Endothelial cell of umbilical vein (primary cell): ENCODE measurements at regions not wholly inside any gene's neighbourhood (a gene's known extent, or its start where the extent isn't known, plus 50 kb on each side); places are given as distances from the start of the nearest gene placed in this dataset.

ENCODE experiments used
- BruUV-seq: library from RNA; stranded (reverse); fragments of 400-500 nt; replicated peaks from 2 replicates; lab custom pipeline; 2021; lab: Mats Ljungman, UMichigan
- CTCF ChIA-PET: fragments of 300-600, 350-600 bp; sonication (Branson Sonifier 250); formaldehyde crosslinking; loops from one replicate; lab custom pipeline; 2021; ENCODE audit warnings: antibody characterized with exemption, inconsistent platforms; lab: Charles Lee
- POLR2A ChIA-PET: fragments of 300-600, 350-600 bp; sonication (Branson Sonifier 250); formaldehyde crosslinking; loops from one replicate; lab custom pipeline; 2021; ENCODE audit warnings: antibody characterized with exemption, inconsistent platforms; lab: Charles Lee
- DNase-seq: peaks from one replicate; pipeline ENCODE4 v3.0.0-alpha.2; 2011; ENCODE audit warnings: low read depth, low spot score
- FAIRE-seq: peaks from 2 replicates; lab custom pipeline; 2011; peaks lifted over from hg19 to GRCh38; lab: Jason Lieb, UNC
- H2AFZ ChIP-seq: 2 replicates; pipeline ENCODE4 v1.6.0; 2012; ENCODE audit warnings: low read depth, low read length, control low read depth, inconsistent platforms
- H3K27ac ChIP-seq: 2 replicates; pipeline ENCODE4 v1.5.1; 2011; ENCODE audit warnings: low read depth, mild to moderate bottlenecking, control low read depth, low read length, moderate library complexity; ENCODE audit not compliant: insufficient read depth
- H3K27me3 ChIP-seq, 2 experiments: 2 replicates each; pipeline versions ENCODE4 v1.6.0 to v1.6.1; 2011; ENCODE audit warnings: low read length in 2 of 2, mixed read lengths in 1 of 2; ENCODE audit not compliant: control insufficient read depth in 2 of 2, insufficient read depth in 2 of 2
- H3K36me3 ChIP-seq, 2 experiments: 2 replicates in 1 of 2; 3 replicates in 1 of 2; pipeline ENCODE4 v1.5.1; 2011; ENCODE audit warnings: low read length in 2 of 2, mild to moderate bottlenecking in 1 of 2, moderate library complexity in 1 of 2; ENCODE audit not compliant: control insufficient read depth in 2 of 2, insufficient read depth in 2 of 2; ENCODE audit errors: extremely low read depth in 1 of 2
- H3K4me1 ChIP-seq: 3 replicates; pipeline ENCODE4 v1.5.1; 2011; ENCODE audit warnings: mild to moderate bottlenecking, low read length; ENCODE audit not compliant: control insufficient read depth, insufficient read depth; ENCODE audit errors: extremely low read depth
- H3K4me2 ChIP-seq: 2 replicates; pipeline ENCODE4 v1.6.1; 2011; ENCODE audit warnings: low read length, control low read depth, mixed read lengths; ENCODE audit not compliant: insufficient read depth
- H3K4me3 ChIP-seq, 3 experiments: fragments of 200-600 bp in 1 of 3; sonication (generic), shearing (Covaris generic) in 1 of 3; replicated peaks in 1 of 3; 2 replicates each; pipeline ENCODE4 v1.5.1; 2011 to 2016; ENCODE audit warnings: control low read depth in 3 of 3, low read length in 3 of 3, mild to moderate bottlenecking in 2 of 3, inconsistent platforms in 1 of 3, low read depth in 1 of 3, moderate library complexity in 1 of 3; ENCODE audit not compliant: insufficient read depth in 1 of 3
- H3K79me2 ChIP-seq: 2 replicates; pipeline ENCODE4 v1.6.0; 2012; ENCODE audit warnings: low read length, inconsistent platforms; ENCODE audit not compliant: control insufficient read depth, insufficient read depth
- H3K9ac ChIP-seq: replicated peaks from 2 replicates; pipeline ENCODE3; 2011; ENCODE audit warnings: low read length, control low read depth; ENCODE audit not compliant: insufficient read depth; ENCODE audit errors: extremely low read depth
- H3K9me1 ChIP-seq: replicated peaks from 3 replicates; pipeline ENCODE4 v1.6.0; 2011; ENCODE audit warnings: mild to moderate bottlenecking, low read length; ENCODE audit not compliant: control insufficient read depth, insufficient read depth; ENCODE audit errors: extremely low read depth
- H3K9me3 ChIP-seq: replicated peaks from 2 replicates; pipeline ENCODE4 v1.5.1; 2012; ENCODE audit warnings: low read length, inconsistent platforms; ENCODE audit not compliant: control insufficient read depth, insufficient read depth
- H4K20me1 ChIP-seq: replicated peaks from 2 replicates; pipeline ENCODE3; 2011; ENCODE audit warnings: mild to moderate bottlenecking, low read length; ENCODE audit not compliant: control insufficient read depth, insufficient read depth; ENCODE audit errors: extremely low read depth
- EZH2 ChIP-seq: IDR thresholded peaks from 2 replicates; pipeline ENCODE4 v1.6.1; 2012; ENCODE audit warnings: borderline replicate concordance, low read depth, mild to moderate bottlenecking, moderate library complexity, low read length, inconsistent platforms; ENCODE audit not compliant: severe bottlenecking
- FOS ChIP-seq: IDR thresholded peaks from 2 replicates; pipeline ENCODE4 v1.6.1; 2011; ENCODE audit warnings: mild to moderate bottlenecking, low read length, moderate library complexity, borderline replicate concordance; ENCODE audit not compliant: insufficient read depth
- GATA2 ChIP-seq: IDR thresholded peaks from 2 replicates; pipeline ENCODE4 v1.7.0; 2011; ENCODE audit warnings: low read depth, mild to moderate bottlenecking, moderate library complexity, mixed read lengths, low read length; ENCODE audit not compliant: insufficient read length, insufficient read depth
- JUN ChIP-seq: IDR thresholded peaks from 2 replicates; pipeline ENCODE4 v1.6.1; 2011; ENCODE audit warnings: borderline replicate concordance, low read depth; ENCODE audit not compliant: insufficient read length, insufficient read depth
- MAX ChIP-seq: IDR thresholded peaks from 2 replicates; pipeline ENCODE4 v1.6.1; 2011; ENCODE audit not compliant: insufficient read depth, insufficient read length
- MYC ChIP-seq: IDR thresholded peaks from one replicate; pipeline ENCODE4 v1.6.1; 2011; ENCODE audit warnings: mild to moderate bottlenecking, low read depth, low read length
- POLR2A ChIP-seq: IDR thresholded peaks from 2 replicates; pipeline ENCODE4 v1.6.1; 2012; ENCODE audit warnings: low read depth, mild to moderate bottlenecking, control low read depth, low read length
- POLR2AphosphoS5 ChIP-seq: IDR thresholded peaks from 2 replicates; pipeline ENCODE4 v1.6.1; 2012; ENCODE audit warnings: low read depth, mild to moderate bottlenecking, control low read depth, low read length, moderate library complexity; ENCODE audit not compliant: insufficient read depth
- dilution Hi-C: fragments of 300-500 bp; cut with MboI; formaldehyde crosslinking; loops from one replicate; pipeline ENCODE4 v1.15.0; 2019; ENCODE audit warnings: low sequenced_read_pairs; ENCODE audit not compliant: extremely low pct_ligation_motif_present
- intact Hi-C: fragments of 100-400 bp; cut with micrococcal nuclease; formaldehyde crosslinking; loops from one replicate; pipeline ENCODE4 v1.10.0; 2022
- TF ChIP-seq, protein P1 (sequence below), 2 donors: IDR thresholded peaks; 1 replicate in 1 of 2; 2 replicates in 1 of 2; pipeline ENCODE4 v1.5.1; 2011; ENCODE audit warnings: low read length in 2 of 2, mild to moderate bottlenecking in 2 of 2, moderate library complexity in 2 of 2, control low read depth in 1 of 2, inconsistent platforms in 1 of 2, low read depth in 1 of 2; ENCODE audit not compliant: insufficient read depth in 1 of 2; ENCODE audit errors: extremely low read depth in 1 of 2

DNA sequence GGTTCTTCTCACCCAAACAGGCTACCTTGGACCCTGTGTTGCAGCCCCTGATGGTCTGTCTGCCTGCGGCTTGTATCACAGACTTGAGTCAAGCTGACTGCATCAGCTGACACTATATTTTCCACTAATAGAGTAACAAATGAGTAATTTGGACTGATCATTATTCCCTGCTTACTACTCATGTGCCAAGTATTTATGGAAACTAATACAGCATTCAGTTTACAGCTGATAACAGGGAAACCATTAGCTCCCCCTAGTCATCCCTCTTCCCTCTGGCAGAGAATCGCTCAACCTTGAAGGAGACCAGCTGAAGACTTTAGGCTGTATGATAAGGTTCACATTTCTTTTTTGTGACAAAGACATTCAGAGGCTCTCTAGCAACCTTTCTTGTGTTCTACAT, 116.6 kb upstream of the SYT6 start:
- CTCF ChIA-PET: interaction anchor here (1.1 to 8.3 kb wide), 2 partner anchors 12 to 291 kb away, joined by 3 to 80 read pairs; partner anchors contain the start of gene OLFML3
- no peak for DNase-seq

GRCh38 chr1:114269539-114269938, 115.9 kb upstream of the SYT6 start:
- CTCF ChIA-PET: interaction anchor here (0.5 to 8.3 kb wide), 3 partner anchors 13 to 291 kb away, joined by 3 to 80 read pairs (median 3); partner anchors contain the start of gene OLFML3

More for the DNA sequence above, 116.6 kb upstream of the SYT6 start:
- H3K4me2 ChIP-seq: no peak overlapping the region
- BruUV-seq: no TSS peak
- H2AFZ ChIP-seq: no peak overlapping the region
- H3K4me3 ChIP-seq: no peak overlapping the region
- no peaks in the 10 kb centered on the region for H3K9me1 ChIP-seq
- POLR2A ChIA-PET: no interaction called here
- H3K36me3 ChIP-seq: no peaks in the 10 kb centered on the region
- no peak overlapping the region for H3K27ac ChIP-seq
- no peaks in the 10 kb centered on the region for H4K20me1 ChIP-seq
- no peak for TF ChIP-seq MYC
- no peak for TF ChIP-seq FOS
- no peak for TF ChIP-seq GATA2
- TF ChIP-seq EZH2: no peak
- TF ChIP-seq POLR2A: no peak
- no peak for TF ChIP-seq POLR2AphosphoS5
- H3K4me1 ChIP-seq: no peaks in the 10 kb centered on the region
- no peak overlapping the region for H3K9ac ChIP-seq
- dilution Hi-C loops (no loop called here), intact Hi-C loops (no loop called here)
- FAIRE-seq: no peak
- no peaks in the 10 kb centered on the region for H3K79me2 ChIP-seq
- H3K27me3 ChIP-seq: peaks cover 0 to 7% of the 10 kb centered on the region in 2 experiments
- H3K9me3 ChIP-seq: no peaks in the 10 kb centered on the region

More at GRCh38 chr1:114269539-114269938, 115.9 kb upstream of the SYT6 start:
- no peak overlapping the region for H3K27ac ChIP-seq
- no peaks in the 10 kb centered on the region for H4K20me1 ChIP-seq
- POLR2A ChIA-PET: no interaction called here
- no peaks in the 10 kb centered on the region for H3K36me3 ChIP-seq
- H3K9me3 ChIP-seq: no peaks in the 10 kb centered on the region
- H3K79me2 ChIP-seq: no peaks in the 10 kb centered on the region
- no peak overlapping the region for H3K4me3 ChIP-seq
- FAIRE-seq: no peak
- dilution Hi-C loops (no loop called here), intact Hi-C loops (no loop called here)
- peaks cover 0 to 7% of the 10 kb centered on the region in 2 experiments for H3K27me3 ChIP-seq
- no peak overlapping the region for H3K9ac ChIP-seq
- H3K9me1 ChIP-seq: no peaks in the 10 kb centered on the region
- TF ChIP-seq POLR2A: no peak
- TF ChIP-seq GATA2: no peak
- TF ChIP-seq JUN: no peak
- no peak for TF ChIP-seq MYC
- TF ChIP-seq POLR2AphosphoS5: no peak
- TF ChIP-seq, protein P1, sequence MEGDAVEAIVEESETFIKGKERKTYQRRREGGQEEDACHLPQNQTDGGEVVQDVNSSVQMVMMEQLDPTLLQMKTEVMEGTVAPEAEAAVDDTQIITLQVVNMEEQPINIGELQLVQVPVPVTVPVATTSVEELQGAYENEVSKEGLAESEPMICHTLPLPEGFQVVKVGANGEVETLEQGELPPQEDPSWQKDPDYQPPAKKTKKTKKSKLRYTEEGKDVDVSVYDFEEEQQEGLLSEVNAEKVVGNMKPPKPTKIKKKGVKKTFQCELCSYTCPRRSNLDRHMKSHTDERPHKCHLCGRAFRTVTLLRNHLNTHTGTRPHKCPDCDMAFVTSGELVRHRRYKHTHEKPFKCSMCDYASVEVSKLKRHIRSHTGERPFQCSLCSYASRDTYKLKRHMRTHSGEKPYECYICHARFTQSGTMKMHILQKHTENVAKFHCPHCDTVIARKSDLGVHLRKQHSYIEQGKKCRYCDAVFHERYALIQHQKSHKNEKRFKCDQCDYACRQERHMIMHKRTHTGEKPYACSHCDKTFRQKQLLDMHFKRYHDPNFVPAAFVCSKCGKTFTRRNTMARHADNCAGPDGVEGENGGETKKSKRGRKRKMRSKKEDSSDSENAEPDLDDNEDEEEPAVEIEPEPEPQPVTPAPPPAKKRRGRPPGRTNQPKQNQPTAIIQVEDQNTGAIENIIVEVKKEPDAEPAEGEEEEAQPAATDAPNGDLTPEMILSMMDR (IDR thresholded peaks at IDR 0.05; ENCODE audit: extremely low read depth in 1 of 2, insufficient read depth in 1 of 2, low read depth in 1 of 2, low read length in 2 of 2): no peak
- TF ChIP-seq FOS: no peak
- no peak for TF ChIP-seq EZH2
- TF ChIP-seq MAX: no peak
- no TSS peak for BruUV-seq
- no peak for DNase-seq
- no peak overlapping the region for H3K4me2 ChIP-seq
- no peak overlapping the region for H2AFZ ChIP-seq
- no peaks in the 10 kb centered on the region for H3K4me1 ChIP-seq
